Type B pancreatic cell (in vitro differentiated cells): ENCODE measurements at regions not wholly inside any gene's neighbourhood (a gene's known extent, or its start where the extent isn't known, plus 50 kb on each side); places are given as distances from the start of the nearest gene placed in this dataset.
A peak's percentile ranks its signal among the peaks of the same experiment; 100 is the strongest.
"Not testable (repeated sequence)": the region's sequence is repeated elsewhere in the genome, so short reads cannot be mapped to it uniquely, and the experiment has no call there.

Experiments used
- DNase-seq: peaks from one replicate; pipeline ENCODE4 v3.0.0; 2021; ENCODE audit warnings: mixed read lengths; ENCODE audit not compliant: unreplicated experiment; ENCODE audit errors: extremely low spot score
- H3K27ac Mint-ChIP-seq: 2 replicates; pipeline ENCODE4 v1.8.0; 2021; ENCODE audit warnings: mild to moderate bottlenecking, mixed read lengths
- H3K27me3 Mint-ChIP-seq: 2 replicates; pipeline ENCODE4 v1.8.0; 2021; ENCODE audit warnings: mixed read lengths
- H3K36me3 Mint-ChIP-seq: 2 replicates; pipeline ENCODE4 v1.8.0; 2021; ENCODE audit warnings: mixed read lengths
- H3K4me1 Mint-ChIP-seq: one replicate; pipeline ENCODE4 v1.8.0; 2021; ENCODE audit warnings: mixed read lengths; ENCODE audit not compliant: unreplicated experiment
- H3K4me3 Mint-ChIP-seq: 2 replicates; pipeline ENCODE4 v1.8.0; 2021; ENCODE audit warnings: mild to moderate bottlenecking, mixed read lengths
- H3K9me3 Mint-ChIP-seq: 2 replicates; pipeline ENCODE4 v1.8.0; 2021; ENCODE audit warnings: mixed read lengths
- CTCF ChIP-seq: fragments of 200-600 bp; sonication (generic); conservative IDR thresholded peaks from 2 replicates; pipeline ENCODE4 v1.5.0; 2021; ENCODE audit warnings: antibody characterized with exemption, mild to moderate bottlenecking

- Mint-ChIP-seq H3K27ac (no peak overlapping the region), H3K36me3 (peaks cover 6% of the 10 kb centered on the region), H3K4me1 (peaks cover 16% of the 10 kb centered on the region), H3K9me3 (peaks cover 16% of the 10 kb centered on the region), H3K27me3 (no peaks in the 10 kb centered on the region), H3K4me3 (no peak overlapping the region)
- DNase-seq, result no peak
- no peak for TF ChIP-seq CTCF
Observed at GRCh38 chr7:109635374-109635773, 1065.7 kb downstream of the DNAJB9 start.

GRCh38 chr7:109637428-109637990 is 1067.8 kb downstream of the DNAJB9 start:
- H3K27me3 Mint-ChIP-seq, result no peaks in the 10 kb centered on the region
- no peak overlapping the region for H3K4me3 Mint-ChIP-seq
- no peak for DNase-seq
- peaks cover 8% of the 10 kb centered on the region for H3K9me3 Mint-ChIP-seq
- TF ChIP-seq CTCF, result no peak
- peak overlapping the region; percentile 12 for H3K27ac Mint-ChIP-seq
- H3K36me3 Mint-ChIP-seq, result peaks cover under 1% of the 10 kb centered on the region
- peaks cover 16% of the 10 kb centered on the region for H3K4me1 Mint-ChIP-seq

GRCh38 chr7:109638321-109638720 is 1068.6 kb downstream of the DNAJB9 start:
- no peak overlapping the region for H3K27ac Mint-ChIP-seq
- no peaks in the 10 kb centered on the region for H3K27me3 Mint-ChIP-seq
- H3K4me1 Mint-ChIP-seq, result peaks cover 16% of the 10 kb centered on the region
- H3K4me3 Mint-ChIP-seq, result no peak overlapping the region
- peaks cover 6% of the 10 kb centered on the region for H3K9me3 Mint-ChIP-seq
- H3K36me3 Mint-ChIP-seq, result no peaks in the 10 kb centered on the region
- no peak for TF ChIP-seq CTCF
- DNase-seq, result no peak

GRCh38 chr7:109639561-109639960 is 1069.9 kb downstream of the DNAJB9 start:
- TF ChIP-seq CTCF, result no peak
- no peaks in the 10 kb centered on the region for H3K36me3 Mint-ChIP-seq
- DNase-seq, result no peak
- H3K4me1 Mint-ChIP-seq, result peaks cover 16% of the 10 kb centered on the region
- H3K4me3 Mint-ChIP-seq, result no peak overlapping the region
- no peaks in the 10 kb centered on the region for H3K27me3 Mint-ChIP-seq
- H3K27ac Mint-ChIP-seq, result no peak overlapping the region
- H3K9me3 Mint-ChIP-seq, result peaks cover 6% of the 10 kb centered on the region

- no peak for DNase-seq
- Mint-ChIP-seq H3K36me3 (peaks cover 4% of the 10 kb centered on the region), H3K27ac (no peak overlapping the region), H3K27me3 (no peaks in the 10 kb centered on the region), H3K4me1 (peaks cover 10% of the 10 kb centered on the region), H3K4me3 (no peak overlapping the region), H3K9me3 (peaks cover 4% of the 10 kb centered on the region)
- no peak for TF ChIP-seq CTCF
Observed at GRCh38 chr7:109641445-109641844, 1071.8 kb downstream of the DNAJB9 start.

- H3K27me3 Mint-ChIP-seq, result no peaks in the 10 kb centered on the region
- no peak overlapping the region for H3K4me3 Mint-ChIP-seq
- H3K4me1 Mint-ChIP-seq, result no peaks in the 10 kb centered on the region
- peaks cover 14% of the 10 kb centered on the region for H3K9me3 Mint-ChIP-seq
- H3K27ac Mint-ChIP-seq, result no peak overlapping the region
- H3K36me3 Mint-ChIP-seq, result peaks cover 11% of the 10 kb centered on the region
- DNase-seq, result no peak
- TF ChIP-seq CTCF, result no peak
Observed at GRCh38 chr7:109646124-109646523, 1076.5 kb downstream of the DNAJB9 start.

- DNase-seq, H3K27me3 Mint-ChIP-seq: not testable (repeated sequence)
Observed at GRCh38 chr7:109646594-109646993, 1076.9 kb downstream of the DNAJB9 start.

GRCh38 chr7:109647263-109647662 is 1077.6 kb downstream of the DNAJB9 start:
- not testable (repeated sequence) for H3K4me1 Mint-ChIP-seq, H3K27me3 Mint-ChIP-seq, H3K27ac Mint-ChIP-seq, DNase-seq, H3K4me3 Mint-ChIP-seq
- Mint-ChIP-seq H3K9me3 (peaks cover 14% of the 10 kb centered on the region), H3K36me3 (peaks cover 11% of the 10 kb centered on the region)

More at GRCh38 chr7:109646594-109646993, 1076.9 kb downstream of the DNAJB9 start:
- peaks cover 11% of the 10 kb centered on the region for H3K36me3 Mint-ChIP-seq
- not testable (repeated sequence) for H3K4me3 Mint-ChIP-seq, H3K27ac Mint-ChIP-seq, H3K4me1 Mint-ChIP-seq
- H3K9me3 Mint-ChIP-seq, result peaks cover 14% of the 10 kb centered on the region
